ENCODE measurements at regions not wholly inside any gene's neighbourhood (a gene's known extent, or its start where the extent isn't known, plus 50 kb on each side); places are given as distances from the start of the nearest gene placed in this dataset.
A peak's percentile ranks its signal among the peaks of the same experiment; 100 is the strongest.
"Not testable (repeated sequence)": the region's sequence is repeated elsewhere in the genome, so short reads cannot be mapped to it uniquely, and the experiment has no call there.

- intact Hi-C loops (cut with DNase I), result no loop called here
- no peak for TF ChIP-seq CTCF (IDR thresholded peaks at IDR 0.05)
- H3K27ac ChIP-seq, result no peak overlapping the region
- 91 to 93% methylated on average over 3 of the region's 3 CpGs for WGBS, 2 donors
- no peaks in the 10 kb centered on the region for H3K27me3 ChIP-seq
- FAIRE-seq (no peak), DNase-seq (peak in 1 of 6 donors; percentile 11), ATAC-seq (no peak)
- H3K9me3 ChIP-seq, result peaks cover 0 to 4% (median 0%) of the 10 kb centered on the region in 4 donors
- H3K36me3 ChIP-seq, result no peaks in the 10 kb centered on the region
- H3K4me1 ChIP-seq, result no peaks in the 10 kb centered on the region
- H3K4me3 ChIP-seq, result no peak overlapping the region
Observed at GRCh38 chr5:100683881-100684280, 148.7 kb downstream of the FAM174A start.

GRCh38 chr5:100685122-100685521 lies 149.9 kb downstream of the FAM174A start:
- H3K4me3 ChIP-seq; H3K9me3 ChIP-seq; FAIRE-seq; ATAC-seq; H3K27me3 ChIP-seq; H3K36me3 ChIP-seq; H3K4me1 ChIP-seq; DNase-seq; intact Hi-C loops (cut with DNase I); H3K27ac ChIP-seq: not testable (repeated sequence)
- 88 to 94% methylated on average over 2 of the region's 2 CpGs for WGBS, 2 donors

GRCh38 chr5:100688834-100689233 lies 153.7 kb downstream of the FAM174A start:
- H3K9me3 ChIP-seq; ATAC-seq; H3K36me3 ChIP-seq; FAIRE-seq; H3K27me3 ChIP-seq; H3K4me3 ChIP-seq; intact Hi-C loops (cut with DNase I); H3K27ac ChIP-seq; H3K4me1 ChIP-seq: not testable (repeated sequence)
- peak in 1 of 6 donors; percentile 43 for DNase-seq
- 93 to 94% methylated on average over 24 to 26 of the region's 26 CpGs for WGBS, 2 donors

GRCh38 chr5:100690036-100690560 lies 154.9 kb downstream of the FAM174A start:
- H3K27me3 ChIP-seq, result no peaks in the 10 kb centered on the region
- WGBS, 2 donors, result 70 to 82% methylated on average over 4 of the region's 4 CpGs
- FAIRE-seq (no peak), DNase-seq (no peak), ATAC-seq (no peak)
- H3K4me1 ChIP-seq, result no peaks in the 10 kb centered on the region
- no peak overlapping the region for H3K27ac ChIP-seq
- H3K9me3 ChIP-seq, result no peaks in the 10 kb centered on the region
- H3K4me3 ChIP-seq, result no peak overlapping the region
- TF ChIP-seq CTCF (IDR thresholded peaks at IDR 0.05), result no peak
- H3K36me3 ChIP-seq, result no peaks in the 10 kb centered on the region
- intact Hi-C loops (cut with DNase I), result no loop called here

- no peak for ATAC-seq
- Histone ChIP-seq H3K9me3 (no peaks in the 10 kb centered on the region), H3K4me3 (no peak overlapping the region), H3K4me1 (no peaks in the 10 kb centered on the region), H3K36me3 (no peaks in the 10 kb centered on the region), H3K27me3 (no peaks in the 10 kb centered on the region), H3K27ac (no peak overlapping the region)
- intact Hi-C loops (cut with DNase I), result no loop called here
- FAIRE-seq, result no peak
- no peak for DNase-seq
- TF ChIP-seq CTCF (IDR thresholded peaks at IDR 0.05), result no peak
Observed at GRCh38 chr5:100691085-100691484, 155.9 kb downstream of the FAM174A start.

GRCh38 chr5:100691548-100691947 lies 156.4 kb downstream of the FAM174A start:
- ATAC-seq (no peak), DNase-seq (no peak), FAIRE-seq (no peak)
- no peaks in the 10 kb centered on the region for H3K36me3 ChIP-seq
- H3K4me3 ChIP-seq, result no peak overlapping the region
- no peaks in the 10 kb centered on the region for H3K4me1 ChIP-seq
- H3K27ac ChIP-seq, result no peak overlapping the region
- H3K27me3 ChIP-seq, result no peaks in the 10 kb centered on the region
- TF ChIP-seq CTCF (IDR thresholded peaks at IDR 0.05), result no peak
- H3K9me3 ChIP-seq, result no peaks in the 10 kb centered on the region
- whole genome bisulfite sequencing, 2 donors, result 94 to 95% methylated on average over 1 of the region's 1 CpG
- intact Hi-C loops (cut with DNase I), result no loop called here

Measured in pancreas (tissue), 10 donors.